OCI-LY1 (cell line): ENCODE measurements at regions not wholly inside any gene's neighbourhood (a gene's known extent, or its start where the extent isn't known, plus 50 kb on each side); places are given as distances from the start of the nearest gene placed in this dataset.

Source experiments
- H2AFZ ChIP-seq: fragments of 200-600 bp; sonication (generic), shearing (Covaris generic); 2 replicates; pipeline ENCODE4 v1.6.0; 2014; ENCODE audit warnings: antibody characterized with exemption, mild to moderate bottlenecking, low read length
- H3F3A ChIP-seq: fragments of 200-600 bp; sonication (generic), shearing (Covaris generic); 2 replicates; pipeline ENCODE4 v1.6.0; 2014; ENCODE audit warnings: mild to moderate bottlenecking, antibody characterized with exemption, low read length, moderate library complexity; ENCODE audit not compliant: insufficient read depth
- H3K27ac ChIP-seq: fragments of 200-600 bp; sonication (generic); 2 replicates; pipeline ENCODE4 v1.5.1; 2014; ENCODE audit warnings: low read length, mixed run types, mild to moderate bottlenecking, low read depth; ENCODE audit not compliant: poor library complexity, severe bottlenecking
- H3K27me3 ChIP-seq: fragments of 200-600 bp; sonication (generic); 2 replicates; pipeline ENCODE4 v1.6.0; 2014; ENCODE audit warnings: antibody characterized with exemption, mild to moderate bottlenecking, low read length, moderate library complexity; ENCODE audit not compliant: insufficient read depth
- H3K36me3 ChIP-seq: fragments of 200-600 bp; sonication (generic); 2 replicates; pipeline ENCODE4 v1.6.1; 2014; ENCODE audit warnings: mild to moderate bottlenecking, antibody characterized with exemption, low read length, moderate library complexity, mixed read lengths; ENCODE audit not compliant: insufficient read depth
- H3K4me1 ChIP-seq: fragments of 200-600 bp; sonication (generic); 2 replicates; pipeline ENCODE4 v1.5.1; 2014; ENCODE audit warnings: mild to moderate bottlenecking, low read length, moderate library complexity; ENCODE audit not compliant: insufficient read depth, severe bottlenecking
- H3K4me2 ChIP-seq: fragments of 200-600 bp; sonication (generic), shearing (Covaris generic); 2 replicates; pipeline ENCODE4 v1.6.1; 2014; ENCODE audit warnings: low read length
- H3K4me3 ChIP-seq: fragments of 200-600 bp; sonication (generic); 2 replicates; pipeline ENCODE4 v1.5.1; 2014; ENCODE audit warnings: low read length, low read depth, mild to moderate bottlenecking, mixed read lengths; ENCODE audit not compliant: poor library complexity, severe bottlenecking
- H3K79me2 ChIP-seq: fragments of 200-600 bp; shearing (Covaris generic); 2 replicates; pipeline ENCODE4 v1.6.1; 2016; ENCODE audit warnings: mixed run types, low read length, mixed read lengths; ENCODE audit not compliant: insufficient read depth
- H3K9ac ChIP-seq: fragments of 200-600 bp; sonication (generic), shearing (Covaris generic); 2 replicates; pipeline ENCODE4 v1.6.1; 2014; ENCODE audit warnings: mild to moderate bottlenecking, low read length, mixed read lengths
- H3K9me2 ChIP-seq: fragments of 200-600 bp; sonication (generic), shearing (Covaris generic); 2 replicates; pipeline ENCODE4 v1.6.1; 2014; ENCODE audit warnings: low read depth, mild to moderate bottlenecking, low read length, mixed read lengths
- H3K9me3 ChIP-seq: fragments of 200-600 bp; shearing (Covaris generic); 2 replicates; pipeline ENCODE4 v1.6.1; 2014; ENCODE audit warnings: low read length, mixed read lengths
- H4K20me1 ChIP-seq: fragments of 200-600 bp; sonication (generic), shearing (Covaris generic); 2 replicates; pipeline ENCODE4 v1.6.0; 2016; ENCODE audit warnings: mild to moderate bottlenecking, low read length; ENCODE audit not compliant: insufficient read depth
- EZH2 ChIP-seq: fragments of 200-600 bp; sonication (generic), shearing (Covaris generic); IDR thresholded peaks from 2 replicates; pipeline ENCODE4 v1.8.0; 2017; ENCODE audit warnings: borderline replicate concordance, mixed run types, mild to moderate bottlenecking, antibody characterized with exemption, low read length, moderate library complexity, mixed read lengths
- TF ChIP-seq, protein P1 (sequence below): fragments of 200-600 bp; sonication (generic), shearing (Covaris generic); IDR thresholded peaks from 2 replicates; pipeline ENCODE4 v1.5.1; 2017; ENCODE audit warnings: mild to moderate bottlenecking, antibody characterized with exemption, low read length, moderate library complexity, mixed read lengths

- Histone ChIP-seq H3K9me2 (no peaks in the 10 kb centered on the region), H3K4me3 (no peak overlapping the region), H3K4me2 (no peak overlapping the region), H3K9ac (no peak overlapping the region), H3K79me2 (no peaks in the 10 kb centered on the region), H3K27ac (no peak overlapping the region), H3K9me3 (no peaks in the 10 kb centered on the region), H3K36me3 (no peaks in the 10 kb centered on the region), H4K20me1 (no peaks in the 10 kb centered on the region), H3K27me3 (no peaks in the 10 kb centered on the region), H2AFZ (no peak overlapping the region), H3F3A (no peaks in the 10 kb centered on the region), H3K4me1 (no peaks in the 10 kb centered on the region)
- TF ChIP-seq EZH2, result no peak
- TF ChIP-seq, protein P1, sequence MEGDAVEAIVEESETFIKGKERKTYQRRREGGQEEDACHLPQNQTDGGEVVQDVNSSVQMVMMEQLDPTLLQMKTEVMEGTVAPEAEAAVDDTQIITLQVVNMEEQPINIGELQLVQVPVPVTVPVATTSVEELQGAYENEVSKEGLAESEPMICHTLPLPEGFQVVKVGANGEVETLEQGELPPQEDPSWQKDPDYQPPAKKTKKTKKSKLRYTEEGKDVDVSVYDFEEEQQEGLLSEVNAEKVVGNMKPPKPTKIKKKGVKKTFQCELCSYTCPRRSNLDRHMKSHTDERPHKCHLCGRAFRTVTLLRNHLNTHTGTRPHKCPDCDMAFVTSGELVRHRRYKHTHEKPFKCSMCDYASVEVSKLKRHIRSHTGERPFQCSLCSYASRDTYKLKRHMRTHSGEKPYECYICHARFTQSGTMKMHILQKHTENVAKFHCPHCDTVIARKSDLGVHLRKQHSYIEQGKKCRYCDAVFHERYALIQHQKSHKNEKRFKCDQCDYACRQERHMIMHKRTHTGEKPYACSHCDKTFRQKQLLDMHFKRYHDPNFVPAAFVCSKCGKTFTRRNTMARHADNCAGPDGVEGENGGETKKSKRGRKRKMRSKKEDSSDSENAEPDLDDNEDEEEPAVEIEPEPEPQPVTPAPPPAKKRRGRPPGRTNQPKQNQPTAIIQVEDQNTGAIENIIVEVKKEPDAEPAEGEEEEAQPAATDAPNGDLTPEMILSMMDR, result no peak
Observed at GRCh38 chr22:48633996-48634836, 1193.5 kb downstream of the BRD1 start.

DNA sequence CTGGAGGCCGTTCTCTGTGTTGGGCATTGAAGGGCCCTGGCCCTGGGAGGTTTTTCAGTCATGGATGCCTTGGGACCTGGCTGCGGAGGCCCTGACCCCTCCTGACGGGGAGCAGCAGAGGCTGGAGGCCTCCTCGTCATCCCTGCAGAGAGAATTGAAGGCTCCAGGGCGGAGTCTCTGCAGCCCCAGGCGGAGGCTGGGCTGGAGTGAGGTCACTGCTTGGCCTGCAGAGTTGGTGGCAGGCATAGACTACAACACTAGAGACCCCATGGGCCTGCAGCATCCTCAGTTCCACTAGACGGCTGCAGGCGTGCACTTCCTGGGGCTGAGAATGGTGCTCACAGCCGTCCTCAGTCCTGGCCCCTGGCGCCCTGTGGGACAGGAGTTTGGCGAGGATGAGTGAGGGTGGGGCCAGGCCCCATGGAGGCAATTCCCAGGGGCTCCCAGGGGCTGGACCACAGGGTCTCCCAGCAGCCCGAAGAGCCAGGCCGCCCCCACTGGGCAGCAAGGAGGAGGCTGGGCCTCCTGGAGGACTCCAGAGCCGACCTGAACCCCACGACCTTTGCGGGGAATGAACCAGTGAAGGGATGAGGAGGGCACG, 1194.9 kb downstream of the BRD1 start:
- Histone ChIP-seq H3K9me2 (no peaks in the 10 kb centered on the region), H3K27ac (no peak overlapping the region), H4K20me1 (no peaks in the 10 kb centered on the region), H3K36me3 (no peaks in the 10 kb centered on the region), H3K9ac (no peak overlapping the region), H3K27me3 (no peaks in the 10 kb centered on the region), H3K79me2 (no peaks in the 10 kb centered on the region), H3K9me3 (no peaks in the 10 kb centered on the region), H3K4me2 (no peak overlapping the region), H3K4me3 (no peak overlapping the region), H3F3A (no peaks in the 10 kb centered on the region), H2AFZ (no peak overlapping the region), H3K4me1 (no peaks in the 10 kb centered on the region)
- TF ChIP-seq, protein P1, result no peak
- TF ChIP-seq EZH2, result no peak

- Histone ChIP-seq H3K79me2 (no peaks in the 10 kb centered on the region), H2AFZ (no peak overlapping the region), H3K27ac (no peak overlapping the region), H3K4me1 (no peaks in the 10 kb centered on the region), H3K4me3 (no peak overlapping the region), H3K9ac (no peak overlapping the region), H3K9me3 (no peaks in the 10 kb centered on the region), H3K9me2 (no peaks in the 10 kb centered on the region), H4K20me1 (no peaks in the 10 kb centered on the region), H3K36me3 (no peaks in the 10 kb centered on the region), H3F3A (no peaks in the 10 kb centered on the region), H3K4me2 (no peak overlapping the region), H3K27me3 (no peaks in the 10 kb centered on the region)
- TF ChIP-seq, protein P1, result no peak
- TF ChIP-seq EZH2, result no peak
Observed at GRCh38 chr22:48631288-48631863, 1196.3 kb downstream of the BRD1 start.
